Fibroblast of gingiva (primary cell): ENCODE measurements at regions not wholly inside any gene's neighbourhood (a gene's known extent, or its start where the extent isn't known, plus 50 kb on each side); places are given as distances from the start of the nearest gene placed in this dataset.

Source experiments
- DNase-seq: peaks from one replicate; pipeline ENCODE4 v3.0.0-alpha.2; 2011; ENCODE audit warnings: low read depth

DNA sequence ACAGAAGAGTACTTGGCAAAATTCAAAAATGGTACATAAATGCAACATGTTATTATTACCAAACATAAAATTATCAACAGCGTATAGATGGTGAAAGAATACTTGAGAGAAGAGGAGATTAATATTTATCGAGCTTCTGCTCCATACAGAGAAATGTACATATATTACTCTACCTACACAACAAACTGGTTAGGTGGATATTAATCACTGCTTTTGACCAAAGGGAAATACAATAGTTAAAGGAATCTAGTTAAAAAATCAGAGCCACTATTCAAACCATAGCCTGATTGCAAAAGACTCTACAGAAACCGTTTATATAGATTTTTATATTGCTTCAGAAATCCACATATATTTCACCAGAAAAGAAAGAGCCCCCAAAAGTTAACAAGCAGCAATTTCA lies 379.3 kb upstream of the PRMT6 start:
- DNase-seq, result no peak

DNA sequence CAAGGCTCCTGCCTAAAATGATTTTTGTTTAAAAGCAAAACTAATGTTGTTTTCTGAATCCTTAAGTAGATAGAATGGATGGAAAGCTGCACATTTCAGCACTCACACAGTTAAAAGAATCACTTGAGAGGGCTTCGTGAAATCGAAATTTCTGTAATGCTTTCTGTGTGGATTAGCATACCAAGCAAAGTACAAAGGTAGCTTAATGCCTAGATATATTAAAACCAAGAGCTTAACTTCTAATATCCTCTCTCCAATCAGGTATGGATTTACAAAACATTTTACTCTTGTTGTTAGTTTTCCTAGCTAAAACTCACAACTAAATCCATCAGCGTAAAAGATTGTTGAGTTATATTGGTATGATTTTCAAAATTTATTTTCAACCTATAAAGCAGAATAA lies 378.8 kb upstream of the PRMT6 start:
- no peak for DNase-seq

GRCh38 chr1:106678279-106679050 lies 378.0 kb upstream of the PRMT6 start:
- no peak for DNase-seq

- no peak for DNase-seq
Observed at GRCh38 chr1:106680216-106680615, 376.3 kb upstream of the PRMT6 start.

DNA sequence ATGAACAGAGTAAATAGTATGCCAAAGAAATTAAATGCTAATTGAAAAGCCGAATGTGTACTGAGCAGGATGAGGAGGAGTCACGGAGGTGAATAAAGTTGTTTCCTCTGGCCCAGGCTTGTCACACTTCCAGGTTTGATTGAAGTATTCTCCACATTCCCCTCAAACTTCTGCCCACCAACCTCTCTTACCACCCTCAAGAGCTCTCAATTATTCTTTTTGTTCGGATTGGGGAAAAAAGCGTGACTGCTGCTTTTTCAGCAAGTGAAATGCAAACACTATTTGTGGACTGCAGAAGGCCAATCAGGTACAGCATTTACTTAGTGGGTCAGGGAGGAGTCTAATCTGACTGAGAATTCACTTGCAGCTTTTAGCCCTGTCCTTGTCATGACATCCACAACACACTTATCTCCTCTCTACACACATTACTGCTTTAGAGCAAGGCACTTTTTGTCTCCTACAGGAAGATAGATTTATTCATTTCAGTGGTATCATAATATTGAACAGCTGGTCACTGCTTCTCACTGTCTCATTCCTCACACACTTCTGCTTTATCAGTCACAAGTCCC lies 375.6 kb upstream of the PRMT6 start:
- no peak for DNase-seq

DNA sequence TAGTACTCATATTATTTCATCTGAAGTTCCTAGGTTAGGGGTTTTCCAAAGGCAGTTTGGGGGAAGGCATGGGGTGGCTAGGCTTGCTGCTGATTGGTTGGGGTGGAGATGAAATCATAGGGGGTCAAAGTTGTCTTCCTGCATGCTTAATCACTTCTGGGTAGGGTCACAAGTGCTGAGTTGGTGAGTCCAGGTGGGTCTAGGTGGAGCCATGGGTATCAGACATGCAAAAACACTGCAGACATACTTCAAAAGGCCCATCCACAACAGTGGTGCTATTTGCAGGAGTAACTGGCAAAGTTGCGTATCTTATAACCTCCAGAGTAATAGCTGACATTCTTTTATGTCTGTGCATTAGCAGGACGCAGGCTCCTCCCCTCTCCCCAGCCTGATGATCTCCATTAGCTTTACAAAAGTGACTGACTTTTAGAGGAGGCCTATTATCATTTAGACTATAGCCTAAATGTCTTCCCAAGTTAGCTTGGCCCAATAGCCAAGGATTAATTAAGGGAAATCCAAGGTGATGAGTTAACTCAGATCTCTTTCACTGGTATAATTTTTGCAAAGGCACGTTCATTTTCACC lies 374.4 kb upstream of the PRMT6 start:
- no peak for DNase-seq

GRCh38 chr1:106688446-106688845 lies 368.0 kb upstream of the PRMT6 start:
- DNase-seq, result no peak

- DNase-seq, result no peak
Observed at GRCh38 chr1:106698660-106699059, 357.8 kb upstream of the PRMT6 start.

DNA sequence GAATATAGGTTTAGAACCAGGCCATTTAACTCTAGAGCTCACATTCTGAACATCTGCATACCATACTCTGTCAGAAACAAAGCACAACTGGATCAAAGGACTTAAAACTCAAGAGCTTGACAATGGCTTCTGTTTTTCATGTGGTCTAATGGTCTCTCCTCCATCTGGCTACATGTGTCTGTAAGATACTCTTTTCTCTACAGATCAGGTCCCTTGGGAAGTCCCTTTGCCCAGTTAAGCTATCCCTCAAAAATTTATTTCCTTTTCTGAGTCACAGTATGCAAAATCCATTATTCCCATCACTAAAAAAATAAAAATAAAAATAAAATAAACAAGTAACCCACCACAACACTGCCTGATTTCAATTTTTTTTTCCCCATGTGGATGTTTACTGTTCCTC lies 357.0 kb upstream of the PRMT6 start:
- peak; percentile 81 for DNase-seq

- peak; percentile 93 for DNase-seq
Observed at GRCh38 chr1:106700211-106700610, 356.3 kb upstream of the PRMT6 start.

DNA sequence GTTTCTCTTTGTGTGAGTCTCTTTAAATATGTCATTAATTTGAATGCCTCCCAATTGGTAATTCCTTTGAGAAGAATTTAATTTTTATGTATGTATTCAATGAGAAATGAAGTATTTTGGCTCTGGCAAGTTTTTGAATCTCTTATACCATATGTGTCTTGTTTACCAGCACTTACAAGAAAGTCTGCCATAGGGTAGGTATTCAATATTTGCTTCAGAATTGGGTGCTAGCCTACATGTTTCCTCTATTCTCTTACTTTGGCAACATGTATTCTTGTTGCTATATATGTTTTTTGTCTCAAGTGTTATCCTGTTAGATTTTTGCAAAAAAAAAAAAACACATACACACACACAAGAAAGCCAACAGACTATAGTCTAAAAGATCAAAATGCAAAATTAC lies 350.5 kb upstream of the PRMT6 start:
- no peak for DNase-seq

GRCh38 chr1:106717591-106717990 lies 338.9 kb upstream of the PRMT6 start:
- peak; percentile 7 for DNase-seq

- DNase-seq, result peak; percentile 3
Observed at GRCh38 chr1:106721790-106722189, 334.7 kb upstream of the PRMT6 start.

- no peak for DNase-seq
Observed at GRCh38 chr1:106722466-106722865, 334.0 kb upstream of the PRMT6 start.

- DNase-seq, result peak; percentile 8
Observed at GRCh38 chr1:106727171-106727570, 329.3 kb upstream of the PRMT6 start.

DNA sequence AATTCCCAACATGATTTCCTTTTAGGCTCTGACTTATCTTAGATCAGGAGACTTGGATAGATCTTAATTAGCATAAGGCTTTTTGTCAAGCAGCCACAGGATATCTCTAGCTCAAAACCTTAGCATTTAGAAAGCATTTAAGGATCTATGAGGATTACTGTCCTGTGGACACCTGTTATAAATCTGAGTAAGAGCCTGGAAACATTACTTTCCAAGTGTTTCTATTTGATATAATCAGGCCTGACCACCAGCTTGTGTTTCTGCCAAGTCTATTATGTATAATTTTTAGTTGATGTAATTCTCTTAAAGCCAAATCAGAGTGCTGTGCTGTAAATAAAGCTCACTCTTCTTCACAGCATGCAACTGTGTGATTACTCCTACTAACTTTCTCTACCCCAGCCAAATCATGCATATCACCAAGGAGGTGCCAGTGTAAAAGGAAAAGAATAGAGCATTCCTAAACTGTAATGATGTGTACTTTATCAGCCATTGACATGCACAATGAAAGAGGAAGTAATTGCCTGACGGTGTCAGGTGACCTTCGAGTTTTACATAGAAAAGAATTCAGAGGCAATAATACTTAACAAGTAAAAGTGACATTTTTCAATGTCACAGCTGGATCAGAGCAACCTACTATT lies 309.9 kb upstream of the PRMT6 start:
- no peak for DNase-seq

GRCh38 chr1:106747232-106747631 lies 309.2 kb upstream of the PRMT6 start:
- DNase-seq, result no peak

- DNase-seq, result no peak
Observed at GRCh38 chr1:106747791-106748190, 308.7 kb upstream of the PRMT6 start.

DNA sequence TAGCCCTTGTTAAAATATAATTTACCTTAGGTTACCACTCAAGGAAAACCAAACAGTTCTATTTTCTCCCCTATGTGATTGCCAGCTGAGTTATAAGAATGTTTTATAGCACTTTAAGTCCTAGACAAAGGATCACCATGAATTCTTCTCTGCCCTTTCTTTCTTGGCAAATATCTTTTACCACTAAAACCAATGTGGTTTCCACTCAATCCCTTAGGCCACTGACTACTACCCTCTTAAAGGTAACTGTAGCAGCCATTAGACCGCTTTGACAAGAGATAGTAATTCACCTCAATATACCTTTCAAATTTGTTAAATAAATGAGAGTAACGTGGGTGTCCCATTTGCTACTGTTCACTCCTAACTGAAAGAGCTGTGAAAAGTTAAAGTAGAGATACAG lies 307.9 kb upstream of the PRMT6 start:
- no peak for DNase-seq

- no peak for DNase-seq
Observed at GRCh38 chr1:106749491-106749890, 307.0 kb upstream of the PRMT6 start.

- DNase-seq, result no peak
Observed at GRCh38 chr1:106749906-106750305, 306.6 kb upstream of the PRMT6 start.

DNA sequence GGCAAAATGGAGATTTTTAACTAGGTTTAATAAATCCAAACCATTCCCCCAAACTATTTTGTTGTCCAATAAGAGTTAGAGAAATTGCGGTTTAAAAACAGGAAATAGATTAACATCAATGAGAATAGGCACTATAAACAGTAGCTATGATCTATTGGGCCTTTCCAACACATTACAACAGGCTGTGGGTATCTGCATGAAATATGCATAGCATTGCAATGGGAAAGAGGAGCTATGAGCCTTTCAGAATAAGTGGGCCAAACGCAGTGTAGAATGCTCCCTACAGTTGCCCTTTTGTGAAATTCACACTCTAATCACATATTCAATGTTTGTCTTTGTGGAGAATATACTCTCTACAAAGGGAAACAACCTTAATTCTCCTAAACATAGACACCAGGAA lies 305.5 kb upstream of the PRMT6 start:
- no peak for DNase-seq

GRCh38 chr1:106753066-106753465 lies 303.4 kb upstream of the PRMT6 start:
- no peak for DNase-seq
